GM12878 (cell line): ENCODE measurements at regions not wholly inside any gene's neighbourhood (a gene's known extent, or its start where the extent isn't known, plus 50 kb on each side); places are given as distances from the start of the nearest gene placed in this dataset.

ENCODE experiments used
- ATAC-seq: fragments of 200-7000 bp; cut with Tn5 transposase; 3 replicates; pipeline ENCODE4 v1.9.1; 2020; ENCODE audit warnings: mild to moderate bottlenecking, moderate library complexity
- BruUV-seq: library from RNA; stranded (reverse); fragments of 400-500 nt; replicated peaks from 2 replicates; lab custom pipeline; 2021; lab: Mats Ljungman, UMichigan
- CTCF ChIA-PET: fragments of 300-600 bp; sonication (Branson Sonifier 250); formaldehyde crosslinking; extraction: SDS; loops from one replicate; lab custom pipeline; 2021; ENCODE audit warnings: inconsistent platforms; lab: Yijun Ruan, JAX
- POLR2A ChIA-PET: fragments of 350-600 bp; formaldehyde crosslinking; extraction: SDS; loops from one replicate; lab custom pipeline; 2021; ENCODE audit warnings: inconsistent platforms; lab: Charles Lee
- RAD21 ChIA-PET: fragments of 300-600 bp; sonication (Branson Sonifier 250); formaldehyde crosslinking; loops from one replicate; lab custom pipeline; 2023; ENCODE audit warnings: antibody characterized with exemption; ENCODE audit not compliant: unreplicated experiment; lab: Charles Lee
- SMC1A ChIA-PET: fragments of 300-600 bp; sonication (Branson Sonifier 250); formaldehyde crosslinking; loops from one replicate; lab custom pipeline; 2023; ENCODE audit not compliant: unreplicated experiment, uncharacterized antibody; lab: Charles Lee
- DNase-seq: peaks from one replicate; pipeline ENCODE4 v3.0.0-alpha.2; 2011; ENCODE audit warnings: low read depth, low spot score
- FAIRE-seq: peaks from 3 replicates; lab custom pipeline; 2011; peaks lifted over from hg19 to GRCh38; lab: Jason Lieb, UNC
- H2AFZ ChIP-seq: 2 replicates; pipeline ENCODE4 v1.6.0; 2011; ENCODE audit warnings: low read depth, low read length, control low read depth; ENCODE audit not compliant: control insufficient read depth
- H3K27ac ChIP-seq: 2 replicates; pipeline ENCODE4 v1.5.1; 2011; ENCODE audit warnings: control low read depth; ENCODE audit not compliant: control insufficient read depth, insufficient read depth
- H3K27me3 ChIP-seq, 2 experiments: replicated peaks in 1 of 2; 2 replicates each; pipeline versions ENCODE4 v1.6.0 to v1.6.1; 2011; ENCODE audit warnings: low read length in 1 of 2; ENCODE audit not compliant: control insufficient read depth in 2 of 2, insufficient read depth in 2 of 2
- H3K36me3 ChIP-seq, 2 experiments: 2 replicates each; pipeline ENCODE4 v1.5.1; 2011; ENCODE audit warnings: low read length in 1 of 2; ENCODE audit not compliant: control insufficient read depth in 2 of 2, insufficient read depth in 2 of 2
- H3K4me1 ChIP-seq: 2 replicates; pipeline ENCODE4 v1.6.1; 2011; ENCODE audit warnings: mild to moderate bottlenecking, low read length, moderate library complexity, mixed read lengths; ENCODE audit not compliant: control insufficient read depth, insufficient read depth
- H3K4me2 ChIP-seq: 2 replicates; pipeline ENCODE4 v1.6.0; 2011; ENCODE audit warnings: control low read depth; ENCODE audit not compliant: control insufficient read depth, insufficient read depth
- H3K4me3 ChIP-seq: fragments of 200-600 bp; sonication (generic); 2 replicates; pipeline ENCODE4 v1.5.1; 2016
- H3K79me2 ChIP-seq: 2 replicates; pipeline ENCODE4 v1.6.0; 2011; ENCODE audit warnings: low read length; ENCODE audit not compliant: control insufficient read depth, insufficient read depth
- H3K9ac ChIP-seq: 2 replicates; pipeline ENCODE4 v1.8.0; 2011; ENCODE audit warnings: low read length, control low read depth, mixed read lengths; ENCODE audit not compliant: control insufficient read depth, insufficient read depth
- H3K9me3 ChIP-seq: replicated peaks from 3 replicates; pipeline ENCODE4 v1.5.1; 2011; ENCODE audit warnings: mild to moderate bottlenecking, low read length; ENCODE audit not compliant: control insufficient read depth, insufficient read depth
- H4K20me1 ChIP-seq: 2 replicates; pipeline ENCODE4 v1.6.0; 2011; ENCODE audit not compliant: control insufficient read depth, insufficient read depth
- NRF1 ChIP-seq: conservative IDR thresholded peaks from 2 replicates; pipeline ENCODE4 v1.6.1; 2011; ENCODE audit warnings: mild to moderate bottlenecking, low read depth, low read length, improper control_type of control experiment
- POLR2AphosphoS2 ChIP-seq: IDR thresholded peaks from 2 replicates; pipeline ENCODE4 v1.6.1; 2011; ENCODE audit warnings: low read depth, mild to moderate bottlenecking, low read length, improper control_type of control experiment, moderate library complexity
- RCOR1 ChIP-seq: conservative IDR thresholded peaks from 2 replicates; pipeline ENCODE4 v1.6.1; 2012; ENCODE audit warnings: low read depth, low read length, improper control_type of control experiment
- SMAD5 ChIP-seq: IDR thresholded peaks from 2 replicates; pipeline ENCODE4 v1.6.1; 2016; ENCODE audit warnings: antibody characterized with exemption, low read depth
- WGBS: methylation state at CpG from one replicate; pipeline ENCODE4 v1.1.6; 2016; ENCODE audit warnings: low lambda C conversion rate; ENCODE audit not compliant: insufficient replicate concordance, insufficient coverage; ENCODE audit errors: missing lambda C conversion rate; 5-methylcytosine and 5-hydroxymethylcytosine counted together
- in situ Hi-C: fragments of 300-500 bp; cut with MboI; formaldehyde crosslinking; loops from 9 replicates; pipeline ENCODE4 v1.14.3; 2018; ENCODE audit warnings: mixed read lengths
- intact Hi-C: fragments of 100-400 bp; cut with micrococcal nuclease; formaldehyde crosslinking; loops from one replicate; pipeline ENCODE4 v1.14.2; 2022; ENCODE audit not compliant: unreplicated experiment
- TF ChIP-seq, protein P1 (sequence below): IDR thresholded peaks from 2 replicates; pipeline ENCODE4 v1.6.1; 2012; ENCODE audit warnings: mild to moderate bottlenecking, low read depth, low read length

DNA sequence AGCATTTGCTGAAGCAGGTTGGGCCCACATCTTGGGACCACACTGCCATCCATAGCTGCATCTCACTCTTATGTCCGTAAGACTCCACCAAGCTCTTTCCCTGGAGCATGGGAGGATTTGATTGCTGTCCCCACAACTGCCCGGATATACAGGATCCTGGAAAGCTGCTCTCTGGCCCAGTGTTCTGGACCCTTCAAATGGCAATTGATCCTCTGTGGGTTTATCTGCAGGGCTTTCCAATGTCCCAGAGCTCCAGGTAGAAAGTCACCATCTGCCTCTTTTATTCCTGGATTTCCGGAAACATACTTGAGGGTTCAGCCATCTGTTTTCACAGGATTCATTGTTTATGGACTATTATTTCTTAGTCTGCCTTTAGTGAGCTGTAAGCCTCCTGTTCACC lies 214.6 kb downstream of the SREK1 start:
- RAD21 ChIA-PET, result interaction anchor here (0.8 kb wide), 1 partner anchor 50 kb away, joined by 3 read pairs; no protein-coding TSS in a partner anchor
- Histone ChIP-seq H3K9me3 (no peaks in the 10 kb centered on the region), H4K20me1 (no peaks in the 10 kb centered on the region), H3K9ac (no peak overlapping the region), H3K4me2 (no peak overlapping the region), H3K27me3 (no peaks in the 10 kb centered on the region; a peak in 1 of 4 replicates), H3K4me3 (no peak overlapping the region), H3K27ac (no peak overlapping the region), H3K4me1 (no peaks in the 10 kb centered on the region), H3K79me2 (no peaks in the 10 kb centered on the region), H3K36me3 (no peaks in the 10 kb centered on the region), H2AFZ (no peak overlapping the region)
- CTCF ChIA-PET, result interaction anchor here (1.1 kb wide), 1 partner anchor 50 kb away, joined by 3 read pairs; no protein-coding TSS in a partner anchor
- SMC1A ChIA-PET, result interaction anchor here (1.5 kb wide), 1 partner anchor 9 kb away, joined by 6 read pairs; no protein-coding TSS in a partner anchor
- in situ Hi-C loops (no loop called here), intact Hi-C loops (no loop called here)
- POLR2A ChIA-PET, result no interaction called here
- ATAC-seq (no peak), FAIRE-seq (no peak), DNase-seq (no peak)
- TF ChIP-seq, protein P1, sequence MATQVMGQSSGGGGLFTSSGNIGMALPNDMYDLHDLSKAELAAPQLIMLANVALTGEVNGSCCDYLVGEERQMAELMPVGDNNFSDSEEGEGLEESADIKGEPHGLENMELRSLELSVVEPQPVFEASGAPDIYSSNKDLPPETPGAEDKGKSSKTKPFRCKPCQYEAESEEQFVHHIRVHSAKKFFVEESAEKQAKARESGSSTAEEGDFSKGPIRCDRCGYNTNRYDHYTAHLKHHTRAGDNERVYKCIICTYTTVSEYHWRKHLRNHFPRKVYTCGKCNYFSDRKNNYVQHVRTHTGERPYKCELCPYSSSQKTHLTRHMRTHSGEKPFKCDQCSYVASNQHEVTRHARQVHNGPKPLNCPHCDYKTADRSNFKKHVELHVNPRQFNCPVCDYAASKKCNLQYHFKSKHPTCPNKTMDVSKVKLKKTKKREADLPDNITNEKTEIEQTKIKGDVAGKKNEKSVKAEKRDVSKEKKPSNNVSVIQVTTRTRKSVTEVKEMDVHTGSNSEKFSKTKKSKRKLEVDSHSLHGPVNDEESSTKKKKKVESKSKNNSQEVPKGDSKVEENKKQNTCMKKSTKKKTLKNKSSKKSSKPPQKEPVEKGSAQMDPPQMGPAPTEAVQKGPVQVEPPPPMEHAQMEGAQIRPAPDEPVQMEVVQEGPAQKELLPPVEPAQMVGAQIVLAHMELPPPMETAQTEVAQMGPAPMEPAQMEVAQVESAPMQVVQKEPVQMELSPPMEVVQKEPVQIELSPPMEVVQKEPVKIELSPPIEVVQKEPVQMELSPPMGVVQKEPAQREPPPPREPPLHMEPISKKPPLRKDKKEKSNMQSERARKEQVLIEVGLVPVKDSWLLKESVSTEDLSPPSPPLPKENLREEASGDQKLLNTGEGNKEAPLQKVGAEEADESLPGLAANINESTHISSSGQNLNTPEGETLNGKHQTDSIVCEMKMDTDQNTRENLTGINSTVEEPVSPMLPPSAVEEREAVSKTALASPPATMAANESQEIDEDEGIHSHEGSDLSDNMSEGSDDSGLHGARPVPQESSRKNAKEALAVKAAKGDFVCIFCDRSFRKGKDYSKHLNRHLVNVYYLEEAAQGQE, result no peak
- TF ChIP-seq POLR2AphosphoS2 (no peak), SMAD5 (no peak), RCOR1 (no peak), NRF1 (no peak)
- WGBS, result 65% methylated on average over 3 of the region's 3 CpGs
- BruUV-seq, result no TSS peak
